Mammary epithelial cell (primary cell): ENCODE measurements at regions not wholly inside any gene's neighbourhood (a gene's known extent, or its start where the extent isn't known, plus 50 kb on each side); places are given as distances from the start of the nearest gene placed in this dataset.

Experiments
- EZH2 ChIP-seq: IDR thresholded peaks from 2 replicates; pipeline ENCODE4 v1.6.1; 2012; ENCODE audit warnings: low read length, inconsistent platforms, borderline replicate concordance
- TF ChIP-seq, protein P1 (sequence below), 2 donors: IDR thresholded peaks in 1 of 2; conservative IDR thresholded peaks in 1 of 2; 2 replicates each; pipeline ENCODE4 v1.5.1; 2011 to 2012; ENCODE audit warnings: inconsistent platforms in 2 of 2, low read length in 2 of 2, mild to moderate bottlenecking in 2 of 2, control low read depth in 1 of 2, low read depth in 1 of 2; ENCODE audit not compliant: insufficient read depth in 1 of 2; ENCODE audit errors: extremely low read depth in 1 of 2

- TF ChIP-seq, protein P1, sequence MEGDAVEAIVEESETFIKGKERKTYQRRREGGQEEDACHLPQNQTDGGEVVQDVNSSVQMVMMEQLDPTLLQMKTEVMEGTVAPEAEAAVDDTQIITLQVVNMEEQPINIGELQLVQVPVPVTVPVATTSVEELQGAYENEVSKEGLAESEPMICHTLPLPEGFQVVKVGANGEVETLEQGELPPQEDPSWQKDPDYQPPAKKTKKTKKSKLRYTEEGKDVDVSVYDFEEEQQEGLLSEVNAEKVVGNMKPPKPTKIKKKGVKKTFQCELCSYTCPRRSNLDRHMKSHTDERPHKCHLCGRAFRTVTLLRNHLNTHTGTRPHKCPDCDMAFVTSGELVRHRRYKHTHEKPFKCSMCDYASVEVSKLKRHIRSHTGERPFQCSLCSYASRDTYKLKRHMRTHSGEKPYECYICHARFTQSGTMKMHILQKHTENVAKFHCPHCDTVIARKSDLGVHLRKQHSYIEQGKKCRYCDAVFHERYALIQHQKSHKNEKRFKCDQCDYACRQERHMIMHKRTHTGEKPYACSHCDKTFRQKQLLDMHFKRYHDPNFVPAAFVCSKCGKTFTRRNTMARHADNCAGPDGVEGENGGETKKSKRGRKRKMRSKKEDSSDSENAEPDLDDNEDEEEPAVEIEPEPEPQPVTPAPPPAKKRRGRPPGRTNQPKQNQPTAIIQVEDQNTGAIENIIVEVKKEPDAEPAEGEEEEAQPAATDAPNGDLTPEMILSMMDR (conservative IDR thresholded peaks at IDR 0.05 in 1 of 2, IDR thresholded peaks at IDR 0.05 in 1 of 2; ENCODE audit: extremely low read depth in 1 of 2, insufficient read depth in 1 of 2, low read depth in 1 of 2, low read length in 2 of 2), result no peak
- no peak for TF ChIP-seq EZH2
Measured at GRCh38 chr12:115158816-115159215, 474.8 kb upstream of the TBX3 start.
